ENCODE measurements at regions not wholly inside any gene's neighbourhood (a gene's known extent, or its start where the extent isn't known, plus 50 kb on each side); places are given as distances from the start of the nearest gene placed in this dataset.

- no peak for TF ChIP-seq TCF12 (IDR thresholded peaks at IDR 0.05; ENCODE audit: low read depth)
- no peak for TF ChIP-seq REST (IDR thresholded peaks at IDR 0.05; ENCODE audit: low read depth)
- TF ChIP-seq RAD21 (IDR thresholded peaks at IDR 0.05; ENCODE audit: low read depth), result no peak
- TF ChIP-seq TEAD4 (IDR thresholded peaks at IDR 0.05), result no peak
- TF ChIP-seq CEBPB (IDR thresholded peaks at IDR 0.05), result no peak
- no peak for TF ChIP-seq YY1 (IDR thresholded peaks at IDR 0.05; ENCODE audit: low read depth)
- no peak for TF ChIP-seq ZBTB7A (IDR thresholded peaks at IDR 0.05; ENCODE audit: low read depth)
- TF ChIP-seq USF1 (IDR thresholded peaks at IDR 0.05), result no peak
- TF ChIP-seq EP300 (IDR thresholded peaks at IDR 0.05; ENCODE audit: borderline replicate concordance), result no peak
- no peak for TF ChIP-seq EGR1 (IDR thresholded peaks at IDR 0.05)
- no peak for TF ChIP-seq TAF1 (IDR thresholded peaks at IDR 0.05; ENCODE audit: low read depth)
- no peak for TF ChIP-seq CREB1 (IDR thresholded peaks at IDR 0.05; ENCODE audit: low read depth)
- no peak for TF ChIP-seq MAX (IDR thresholded peaks at IDR 0.05)
- no peak for TF ChIP-seq NFIC (IDR thresholded peaks at IDR 0.05)
- TF ChIP-seq FOXM1 (IDR thresholded peaks at IDR 0.05; ENCODE audit: borderline replicate concordance, low read depth), result no peak
Observed at GRCh38 chr19:29016926-29017760, 195.8 kb downstream of the UQCRFS1 start.

- TF ChIP-seq MAX (IDR thresholded peaks at IDR 0.05) (no peak), EP300 (IDR thresholded peaks at IDR 0.05; ENCODE audit: borderline replicate concordance) (no peak), TEAD4 (IDR thresholded peaks at IDR 0.05) (no peak), CREB1 (IDR thresholded peaks at IDR 0.05; ENCODE audit: low read depth) (no peak), TAF1 (IDR thresholded peaks at IDR 0.05; ENCODE audit: low read depth) (no peak), CEBPB (IDR thresholded peaks at IDR 0.05) (no peak), EGR1 (IDR thresholded peaks at IDR 0.05) (no peak), FOXM1 (IDR thresholded peaks at IDR 0.05; ENCODE audit: borderline replicate concordance, low read depth) (no peak), USF1 (IDR thresholded peaks at IDR 0.05) (no peak), YY1 (IDR thresholded peaks at IDR 0.05; ENCODE audit: low read depth) (no peak), NFIC (IDR thresholded peaks at IDR 0.05) (no peak), ZBTB7A (IDR thresholded peaks at IDR 0.05; ENCODE audit: low read depth) (no peak), RAD21 (IDR thresholded peaks at IDR 0.05; ENCODE audit: low read depth) (no peak), REST (IDR thresholded peaks at IDR 0.05; ENCODE audit: low read depth) (no peak), TCF12 (IDR thresholded peaks at IDR 0.05; ENCODE audit: low read depth) (no peak)
Observed at GRCh38 chr19:29016353-29016752, 196.6 kb downstream of the UQCRFS1 start.

- no peak for TF ChIP-seq TAF1 (IDR thresholded peaks at IDR 0.05; ENCODE audit: low read depth)
- TF ChIP-seq TCF12 (IDR thresholded peaks at IDR 0.05; ENCODE audit: low read depth), result no peak
- TF ChIP-seq CREB1 (IDR thresholded peaks at IDR 0.05; ENCODE audit: low read depth), result no peak
- TF ChIP-seq TEAD4 (IDR thresholded peaks at IDR 0.05), result no peak
- TF ChIP-seq FOXM1 (IDR thresholded peaks at IDR 0.05; ENCODE audit: borderline replicate concordance, low read depth), result no peak
- no peak for TF ChIP-seq RAD21 (IDR thresholded peaks at IDR 0.05; ENCODE audit: low read depth)
Observed at GRCh38 chr19:29015569-29015968, 197.4 kb downstream of the UQCRFS1 start.

- TF ChIP-seq ZBTB7A (IDR thresholded peaks at IDR 0.05; ENCODE audit: low read depth) (no peak), TEAD4 (IDR thresholded peaks at IDR 0.05) (no peak), FOXM1 (IDR thresholded peaks at IDR 0.05; ENCODE audit: borderline replicate concordance, low read depth) (no peak), CEBPB (IDR thresholded peaks at IDR 0.05) (no peak), RAD21 (IDR thresholded peaks at IDR 0.05; ENCODE audit: low read depth) (no peak), EGR1 (IDR thresholded peaks at IDR 0.05) (no peak), NFIC (IDR thresholded peaks at IDR 0.05) (no peak), REST (IDR thresholded peaks at IDR 0.05; ENCODE audit: low read depth) (no peak), CREB1 (IDR thresholded peaks at IDR 0.05; ENCODE audit: low read depth) (no peak), TCF12 (IDR thresholded peaks at IDR 0.05; ENCODE audit: low read depth) (no peak), MAX (IDR thresholded peaks at IDR 0.05) (no peak), YY1 (IDR thresholded peaks at IDR 0.05; ENCODE audit: low read depth) (no peak), EP300 (IDR thresholded peaks at IDR 0.05; ENCODE audit: borderline replicate concordance) (no peak), USF1 (IDR thresholded peaks at IDR 0.05) (no peak), TAF1 (IDR thresholded peaks at IDR 0.05; ENCODE audit: low read depth) (no peak)
Observed at GRCh38 chr19:29014857-29015436, 198.0 kb downstream of the UQCRFS1 start.

All from Ishikawa (cell line).